ENCODE measurements at regions not wholly inside any gene's neighbourhood (a gene's known extent, or its start where the extent isn't known, plus 50 kb on each side); places are given as distances from the start of the nearest gene placed in this dataset.

DNA sequence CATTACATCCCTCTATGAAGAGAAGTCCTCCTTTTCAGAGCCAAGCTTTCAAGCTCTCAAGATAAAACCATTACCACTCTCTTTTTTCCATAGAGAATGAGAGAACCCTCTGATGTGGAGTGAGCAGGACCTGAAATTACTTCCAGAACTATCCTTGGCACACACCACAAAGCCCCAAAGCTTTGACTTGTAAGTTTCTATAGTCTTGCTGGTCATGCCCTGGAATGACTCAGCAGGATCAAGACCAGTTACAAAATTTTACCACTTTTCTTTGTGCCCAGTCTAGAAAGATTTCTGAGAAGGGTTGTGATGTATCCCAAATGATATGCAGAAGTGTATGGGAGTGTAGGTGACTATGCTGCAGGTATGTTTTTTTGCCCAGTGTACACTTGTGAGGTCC lies 760.6 kb downstream of the TLE1 start:
- Histone ChIP-seq H3K9me3 (ENCODE audit: insufficient read depth, low read length) (no peaks in the 10 kb centered on the region), H3K9ac (ENCODE audit: low read length) (no peak overlapping the region), H3K79me2 (ENCODE audit: insufficient read depth, low read length) (no peaks in the 10 kb centered on the region), H2AFZ (ENCODE audit: low read depth, low read length, severe bottlenecking) (no peak overlapping the region), H3F3A (ENCODE audit: insufficient read depth) (no peaks in the 10 kb centered on the region), H3K27ac (ENCODE audit: low read depth, low read length) (no peak overlapping the region), H3K36me3 (ENCODE audit: low read length) (no peaks in the 10 kb centered on the region), H3K9me2 (replicated peaks; ENCODE audit: insufficient read depth, low read length) (no peaks in the 10 kb centered on the region), H3K4me3 (ENCODE audit: insufficient read depth, low read length, poor library complexity, severe bottlenecking) (no peak overlapping the region), H3K4me2 (ENCODE audit: low read depth, low read length, poor library complexity, severe bottlenecking) (no peak overlapping the region), H3K27me3 (ENCODE audit: low read length) (no peaks in the 10 kb centered on the region), H4K20me1 (ENCODE audit: low read depth, low read length) (no peaks in the 10 kb centered on the region)
- TF ChIP-seq EZH2phosphoT487 (conservative IDR thresholded peaks at IDR 0.05; ENCODE audit: low read length) (no peak), CTCF (IDR thresholded peaks at IDR 0.05; ENCODE audit: insufficient read depth, low read length, poor library complexity, severe bottlenecking) (no peak)

DNA sequence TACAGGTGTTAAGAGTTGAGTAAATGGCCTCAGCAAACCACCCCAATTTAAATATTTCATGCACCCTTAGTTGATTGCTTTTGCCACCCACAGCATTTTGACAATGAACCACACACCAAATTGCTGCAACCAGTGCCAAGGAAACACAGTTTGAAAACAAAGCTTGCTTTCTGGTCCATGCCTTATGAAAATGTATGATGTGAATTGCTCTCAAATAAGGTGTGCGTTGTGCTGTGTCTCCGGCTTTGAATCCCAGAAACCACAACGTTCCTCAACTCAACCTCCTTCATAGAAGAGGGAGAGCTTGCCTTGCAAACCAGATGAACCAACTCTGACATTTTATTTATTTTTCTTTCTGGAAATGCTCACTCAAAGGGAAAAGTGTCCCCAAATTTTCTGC lies 762.7 kb downstream of the TLE1 start:
- Histone ChIP-seq H3K4me2 (ENCODE audit: low read depth, low read length, poor library complexity, severe bottlenecking) (no peak overlapping the region), H3K79me2 (ENCODE audit: insufficient read depth, low read length) (no peaks in the 10 kb centered on the region), H3F3A (ENCODE audit: insufficient read depth) (no peaks in the 10 kb centered on the region), H4K20me1 (ENCODE audit: low read depth, low read length) (no peaks in the 10 kb centered on the region), H3K27me3 (ENCODE audit: low read length) (no peaks in the 10 kb centered on the region), H3K4me3 (ENCODE audit: insufficient read depth, low read length, poor library complexity, severe bottlenecking) (no peak overlapping the region), H3K9ac (ENCODE audit: low read length) (no peak overlapping the region), H2AFZ (ENCODE audit: low read depth, low read length, severe bottlenecking) (no peak overlapping the region), H3K36me3 (ENCODE audit: low read length) (no peaks in the 10 kb centered on the region), H3K9me2 (replicated peaks; ENCODE audit: insufficient read depth, low read length) (no peaks in the 10 kb centered on the region), H3K9me3 (ENCODE audit: insufficient read depth, low read length) (no peaks in the 10 kb centered on the region), H3K27ac (ENCODE audit: low read depth, low read length) (no peak overlapping the region)
- TF ChIP-seq EZH2phosphoT487 (conservative IDR thresholded peaks at IDR 0.05; ENCODE audit: low read length), result no peak
- TF ChIP-seq CTCF (IDR thresholded peaks at IDR 0.05; ENCODE audit: insufficient read depth, low read length, poor library complexity, severe bottlenecking), result no peak

DNA sequence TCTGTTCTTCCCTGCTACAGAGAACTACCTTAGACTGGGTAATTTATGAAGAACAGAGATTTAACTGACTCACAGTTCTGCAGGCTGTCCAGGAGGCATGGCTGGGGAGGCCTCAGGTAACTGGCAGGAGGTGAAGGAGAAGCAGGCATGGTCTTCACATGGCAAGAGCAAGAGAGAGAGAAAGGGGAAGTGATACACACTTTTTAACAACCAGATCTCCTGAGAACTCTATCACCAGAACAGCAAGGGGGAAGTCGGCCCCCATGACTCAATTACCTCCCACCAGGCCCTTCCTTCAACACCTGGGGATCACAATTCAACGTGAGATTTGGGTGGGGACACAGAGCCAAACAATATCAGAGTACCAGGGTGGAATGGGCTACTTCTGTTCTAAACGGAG lies 766.8 kb downstream of the TLE1 start:
- TF ChIP-seq EZH2phosphoT487 (conservative IDR thresholded peaks at IDR 0.05; ENCODE audit: low read length) (no peak), CTCF (IDR thresholded peaks at IDR 0.05; ENCODE audit: insufficient read depth, low read length, poor library complexity, severe bottlenecking) (no peak)
- H3K9ac ChIP-seq (ENCODE audit: low read length), result no peak overlapping the region
- no peaks in the 10 kb centered on the region; the same call in 1 of the 2 replicates for H3K9me2 ChIP-seq (replicated peaks; ENCODE audit: insufficient read depth, low read length)
- H3K79me2 ChIP-seq (ENCODE audit: insufficient read depth, low read length), result no peaks in the 10 kb centered on the region
- H3K27ac ChIP-seq (ENCODE audit: low read depth, low read length), result no peak overlapping the region
- H3K9me3 ChIP-seq (ENCODE audit: insufficient read depth, low read length), result no peaks in the 10 kb centered on the region
- H4K20me1 ChIP-seq (ENCODE audit: low read depth, low read length), result no peaks in the 10 kb centered on the region
- no peaks in the 10 kb centered on the region for H3K36me3 ChIP-seq (ENCODE audit: low read length)
- no peak overlapping the region for H3K4me3 ChIP-seq (ENCODE audit: insufficient read depth, low read length, poor library complexity, severe bottlenecking)
- H3F3A ChIP-seq (ENCODE audit: insufficient read depth), result no peaks in the 10 kb centered on the region
- no peaks in the 10 kb centered on the region for H3K27me3 ChIP-seq (ENCODE audit: low read length)
- H3K4me2 ChIP-seq (ENCODE audit: low read depth, low read length, poor library complexity, severe bottlenecking), result no peak overlapping the region
- no peak overlapping the region for H2AFZ ChIP-seq (ENCODE audit: low read depth, low read length, severe bottlenecking)

GRCh38 chr9:80906728-80907127 lies 782.6 kb downstream of the TLE1 start:
- Histone ChIP-seq H3K27me3 (ENCODE audit: low read length) (no peaks in the 10 kb centered on the region), H3K36me3 (ENCODE audit: low read length) (no peaks in the 10 kb centered on the region), H3K27ac (ENCODE audit: low read depth, low read length) (no peak overlapping the region), H3K79me2 (ENCODE audit: insufficient read depth, low read length) (no peaks in the 10 kb centered on the region), H3K9ac (ENCODE audit: low read length) (no peak overlapping the region), H4K20me1 (ENCODE audit: low read depth, low read length) (no peaks in the 10 kb centered on the region), H3K4me3 (ENCODE audit: insufficient read depth, low read length, poor library complexity, severe bottlenecking) (no peak overlapping the region), H3K4me2 (ENCODE audit: low read depth, low read length, poor library complexity, severe bottlenecking) (no peak overlapping the region), H3K9me2 (replicated peaks; ENCODE audit: insufficient read depth, low read length) (no peaks in the 10 kb centered on the region), H2AFZ (ENCODE audit: low read depth, low read length, severe bottlenecking) (no peak overlapping the region), H3F3A (ENCODE audit: insufficient read depth) (no peaks in the 10 kb centered on the region), H3K9me3 (ENCODE audit: insufficient read depth, low read length) (no peaks in the 10 kb centered on the region)
- TF ChIP-seq CTCF (IDR thresholded peaks at IDR 0.05; ENCODE audit: insufficient read depth, low read length, poor library complexity, severe bottlenecking), result no peak
- no peak for TF ChIP-seq EZH2phosphoT487 (conservative IDR thresholded peaks at IDR 0.05; ENCODE audit: low read length)
